ENCODE measurements at regions not wholly inside any gene's neighbourhood (a gene's known extent, or its start where the extent isn't known, plus 50 kb on each side); places are given as distances from the start of the nearest gene placed in this dataset.
A peak's percentile ranks its signal among the peaks of the same experiment; 100 is the strongest.

DNA sequence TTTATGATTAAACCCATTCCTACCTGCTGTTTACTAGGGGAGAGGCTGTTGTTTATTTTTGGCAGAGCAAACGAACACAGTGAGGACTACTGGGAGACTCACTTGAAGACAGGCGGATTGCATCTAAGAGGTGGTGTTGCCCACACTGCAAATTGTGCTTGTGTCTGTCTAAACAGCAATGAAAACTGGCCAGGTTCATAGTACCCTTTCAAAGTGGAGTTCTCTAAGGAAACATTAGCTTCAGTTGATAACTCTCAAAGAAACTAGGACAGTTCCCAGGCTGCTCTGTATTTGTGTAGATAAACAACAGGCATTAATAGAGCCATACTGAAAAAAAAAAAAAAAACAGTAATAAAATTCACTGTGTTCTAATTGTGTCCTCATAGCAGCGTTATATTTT, 466.0 kb upstream of the RGS6 start:
- no peaks in the 10 kb centered on the region for H3K27me3 Mint-ChIP-seq (ENCODE audit: low read depth)
- no peak for DNase-seq (ENCODE audit: low spot score)
- peaks cover 11% of the 10 kb centered on the region for H3K36me3 Mint-ChIP-seq (ENCODE audit: low read depth)
- peaks cover 37% of the 10 kb centered on the region for H3K4me1 Mint-ChIP-seq (ENCODE audit: low read depth)
- peaks cover 13% of the 10 kb centered on the region for H3K9me3 Mint-ChIP-seq (ENCODE audit: low read depth)
- TF ChIP-seq, protein P1, sequence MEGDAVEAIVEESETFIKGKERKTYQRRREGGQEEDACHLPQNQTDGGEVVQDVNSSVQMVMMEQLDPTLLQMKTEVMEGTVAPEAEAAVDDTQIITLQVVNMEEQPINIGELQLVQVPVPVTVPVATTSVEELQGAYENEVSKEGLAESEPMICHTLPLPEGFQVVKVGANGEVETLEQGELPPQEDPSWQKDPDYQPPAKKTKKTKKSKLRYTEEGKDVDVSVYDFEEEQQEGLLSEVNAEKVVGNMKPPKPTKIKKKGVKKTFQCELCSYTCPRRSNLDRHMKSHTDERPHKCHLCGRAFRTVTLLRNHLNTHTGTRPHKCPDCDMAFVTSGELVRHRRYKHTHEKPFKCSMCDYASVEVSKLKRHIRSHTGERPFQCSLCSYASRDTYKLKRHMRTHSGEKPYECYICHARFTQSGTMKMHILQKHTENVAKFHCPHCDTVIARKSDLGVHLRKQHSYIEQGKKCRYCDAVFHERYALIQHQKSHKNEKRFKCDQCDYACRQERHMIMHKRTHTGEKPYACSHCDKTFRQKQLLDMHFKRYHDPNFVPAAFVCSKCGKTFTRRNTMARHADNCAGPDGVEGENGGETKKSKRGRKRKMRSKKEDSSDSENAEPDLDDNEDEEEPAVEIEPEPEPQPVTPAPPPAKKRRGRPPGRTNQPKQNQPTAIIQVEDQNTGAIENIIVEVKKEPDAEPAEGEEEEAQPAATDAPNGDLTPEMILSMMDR (IDR thresholded peaks at IDR 0.05): no peak
- no peak overlapping the region for H3K4me3 Mint-ChIP-seq (ENCODE audit: unreplicated experiment)
- peak overlapping the region; percentile 25 for H3K27ac Mint-ChIP-seq (ENCODE audit: unreplicated experiment)

DNA sequence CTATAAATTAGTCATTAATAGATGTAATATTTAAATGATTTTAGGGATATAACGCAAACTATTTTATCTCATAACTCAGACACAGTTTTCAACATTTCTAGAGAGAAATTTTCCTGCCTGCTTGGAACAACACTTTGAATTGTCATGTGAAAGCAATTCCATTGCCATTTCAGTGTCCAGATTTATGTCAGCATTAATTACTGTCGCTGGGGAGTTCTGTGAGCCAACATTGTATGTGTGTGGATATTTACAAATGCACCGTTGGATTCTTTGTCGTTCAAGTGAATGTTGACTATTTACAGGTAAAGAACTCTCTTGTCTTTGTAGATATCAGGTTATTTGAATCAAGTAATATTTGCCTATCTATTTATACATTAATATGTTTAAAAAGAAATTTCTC, 465.3 kb upstream of the RGS6 start:
- Mint-ChIP-seq H3K9me3 (ENCODE audit: low read depth) (peaks cover 13% of the 10 kb centered on the region), H3K4me1 (ENCODE audit: low read depth) (peaks cover 37% of the 10 kb centered on the region), H3K27me3 (ENCODE audit: low read depth) (no peaks in the 10 kb centered on the region), H3K36me3 (ENCODE audit: low read depth) (peaks cover 7% of the 10 kb centered on the region), H3K4me3 (ENCODE audit: unreplicated experiment) (no peak overlapping the region), H3K27ac (ENCODE audit: unreplicated experiment) (peak overlapping the region; percentile 65)
- TF ChIP-seq, protein P1 (IDR thresholded peaks at IDR 0.05): no peak
- no peak for DNase-seq (ENCODE audit: low spot score)

DNA sequence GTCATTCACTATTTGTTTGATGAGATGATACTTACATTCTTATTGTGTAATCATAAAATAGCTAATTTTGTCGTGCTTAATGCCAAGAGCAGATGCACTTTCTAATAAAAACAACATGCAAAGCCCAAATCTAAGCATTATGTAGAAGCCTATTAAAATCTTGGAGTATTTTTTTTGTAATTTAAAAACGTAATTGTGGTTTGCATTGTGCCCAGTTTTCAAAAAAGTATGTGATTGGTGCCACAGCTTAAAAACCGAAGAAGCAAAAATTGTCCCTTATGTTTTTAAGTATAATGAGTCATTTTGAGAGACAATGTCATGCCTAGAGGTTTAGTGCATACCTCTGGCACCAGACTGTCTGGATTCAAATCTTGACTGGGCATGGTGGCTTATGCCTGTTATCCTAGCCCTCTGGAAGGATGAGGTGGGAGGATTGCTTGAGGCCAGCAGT, 464.8 kb upstream of the RGS6 start:
- H3K4me3 Mint-ChIP-seq (ENCODE audit: unreplicated experiment): no peak overlapping the region

DNA sequence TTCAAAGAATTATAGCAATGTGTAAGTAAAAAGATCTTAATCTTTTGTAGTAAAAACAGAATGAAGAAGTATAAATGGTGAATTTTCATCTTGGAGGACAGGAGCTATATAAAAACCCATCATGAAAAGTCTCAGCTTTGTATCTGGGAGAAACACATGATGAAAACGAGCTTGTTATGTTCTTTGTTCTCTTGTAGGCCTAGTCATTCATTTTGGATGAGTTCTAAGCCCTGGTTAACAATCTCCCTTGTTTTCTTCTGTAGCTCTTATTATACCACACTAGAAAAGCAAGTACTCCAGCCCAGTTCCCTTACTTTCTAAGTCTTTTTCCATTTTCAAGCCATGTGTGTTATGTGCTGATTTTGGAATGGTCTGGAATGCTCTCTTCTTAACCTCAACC, 463.5 kb upstream of the RGS6 start:
- H3K4me3 Mint-ChIP-seq (ENCODE audit: unreplicated experiment): no peak overlapping the region
- peaks cover 49% of the 10 kb centered on the region for H3K4me1 Mint-ChIP-seq (ENCODE audit: low read depth)
- H3K9me3 Mint-ChIP-seq (ENCODE audit: low read depth): peaks cover 9% of the 10 kb centered on the region
- no peaks in the 10 kb centered on the region for H3K27me3 Mint-ChIP-seq (ENCODE audit: low read depth)
- H3K27ac Mint-ChIP-seq (ENCODE audit: unreplicated experiment): peak overlapping the region; percentile 24
- TF ChIP-seq, protein P1 (IDR thresholded peaks at IDR 0.05): no peak
- H3K36me3 Mint-ChIP-seq (ENCODE audit: low read depth): peaks cover 4% of the 10 kb centered on the region
- DNase-seq (ENCODE audit: low spot score): no peak

More for the DNA sequence above, 464.8 kb upstream of the RGS6 start:
- TF ChIP-seq, protein P1 (IDR thresholded peaks at IDR 0.05): no peak
- peaks cover 42% of the 10 kb centered on the region for H3K4me1 Mint-ChIP-seq (ENCODE audit: low read depth)
- no peak for DNase-seq (ENCODE audit: low spot score)
- H3K9me3 Mint-ChIP-seq (ENCODE audit: low read depth): peaks cover 13% of the 10 kb centered on the region
- no peaks in the 10 kb centered on the region for H3K27me3 Mint-ChIP-seq (ENCODE audit: low read depth)
- H3K36me3 Mint-ChIP-seq (ENCODE audit: low read depth): peaks cover 7% of the 10 kb centered on the region
- peak overlapping the region; percentile 83 for H3K27ac Mint-ChIP-seq (ENCODE audit: unreplicated experiment)

DNA sequence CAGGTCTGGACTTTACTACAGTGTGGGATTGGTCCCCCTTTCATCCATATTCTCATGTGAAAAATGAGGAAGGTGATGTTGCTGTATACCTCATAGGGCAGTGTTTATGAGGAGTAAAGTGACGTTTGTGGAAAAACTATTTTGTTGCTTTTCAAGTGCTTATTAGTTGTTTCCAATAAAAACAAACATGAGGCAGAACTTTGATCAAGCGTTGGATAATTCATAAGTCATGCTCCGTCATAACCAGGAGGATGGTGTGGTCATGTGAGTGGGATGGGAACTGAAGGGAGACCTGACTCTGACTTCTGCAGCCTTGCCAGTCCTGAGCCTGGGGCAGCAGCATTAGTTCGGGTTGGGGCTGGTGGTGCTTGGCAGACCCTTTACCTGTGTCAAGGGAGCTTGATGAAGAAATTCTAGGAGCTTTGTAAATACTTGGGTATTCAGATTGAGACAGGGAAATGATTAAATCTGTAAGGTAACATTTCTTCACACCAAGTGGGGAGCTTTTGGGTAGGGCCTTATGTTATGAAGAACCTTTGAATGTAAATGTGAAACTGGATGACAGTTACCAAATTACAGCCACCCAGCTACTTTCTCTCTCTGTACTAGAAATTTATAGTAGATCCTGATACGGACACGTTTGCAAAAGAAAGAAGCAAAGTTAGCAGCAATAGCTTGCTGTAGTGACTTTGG, 462.4 kb upstream of the RGS6 start:
- Mint-ChIP-seq H3K4me3 (ENCODE audit: unreplicated experiment) (no peak overlapping the region), H3K4me1 (ENCODE audit: low read depth) (peaks cover 55% of the 10 kb centered on the region), H3K27me3 (ENCODE audit: low read depth) (no peaks in the 10 kb centered on the region), H3K36me3 (ENCODE audit: low read depth) (no peaks in the 10 kb centered on the region), H3K27ac (ENCODE audit: unreplicated experiment) (no peak overlapping the region), H3K9me3 (ENCODE audit: low read depth) (peaks cover 4% of the 10 kb centered on the region)
- DNase-seq (ENCODE audit: low spot score): no peak
- TF ChIP-seq, protein P1 (IDR thresholded peaks at IDR 0.05): no peak
